ENCODE measurements at regions not wholly inside any gene's neighbourhood (a gene's known extent, or its start where the extent isn't known, plus 50 kb on each side); places are given as distances from the start of the nearest gene placed in this dataset.

DNA sequence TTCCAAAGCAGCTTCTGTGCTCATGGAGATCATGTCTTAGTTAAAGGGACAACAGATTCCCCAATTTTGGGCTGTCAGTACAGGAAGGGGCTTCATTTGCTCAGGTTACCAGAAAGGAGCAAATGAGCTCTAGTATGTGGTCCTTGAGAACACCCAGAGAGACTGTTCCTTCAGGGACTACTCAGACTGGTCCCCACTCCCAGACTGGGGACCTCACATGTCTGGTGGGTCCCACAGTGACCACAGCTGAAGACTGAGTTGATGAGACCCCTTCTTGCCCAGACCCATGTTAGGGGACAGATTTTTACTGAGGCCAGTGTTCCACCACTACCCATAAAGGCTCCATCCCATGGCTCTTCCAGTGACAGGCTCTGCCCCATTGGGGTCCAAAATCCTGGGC lies 1695.2 kb downstream of the TP53TG3F start:
- TF ChIP-seq CTCF (IDR thresholded peaks at IDR 0.05) (no peak), POLR2A (IDR thresholded peaks at IDR 0.05) (no peak)

Data from prostate gland (tissue), 2 donors.